ENCODE measurements at regions not wholly inside any gene's neighbourhood (a gene's known extent, or its start where the extent isn't known, plus 50 kb on each side); places are given as distances from the start of the nearest gene placed in this dataset.

GRCh38 chr15:57789225-57789624, 82.7 kb downstream of the POLR2M start:
- H3K56ac ChIP-seq (replicated peaks; ENCODE audit: insufficient read length, low read depth, low read length), result no peak overlapping the region
- no peak for FAIRE-seq
- no peak overlapping the region for H3K4me2 ChIP-seq (ENCODE audit: insufficient read depth in 1 of 2, low read depth in 2 of 2, low read length in 2 of 2)
- H2BK15ac ChIP-seq (ENCODE audit: low read length), result no peak overlapping the region
- H3K27ac ChIP-seq (ENCODE audit: low read depth, low read length), result no peak overlapping the region
- H3K18ac ChIP-seq (ENCODE audit: extremely low read depth, low read length), result no peak overlapping the region
- H2BK120ac ChIP-seq (replicated peaks; ENCODE audit: low read depth, low read length), result no peak overlapping the region
- H4K91ac ChIP-seq (replicated peaks; ENCODE audit: insufficient read length, low read length), result no peak overlapping the region
- no peak overlapping the region for H4K5ac ChIP-seq (ENCODE audit: insufficient read length, low read depth, low read length)
- H3K4ac ChIP-seq (replicated peaks; ENCODE audit: insufficient read length, low read depth, low read length), result no peak overlapping the region
- H3K79me2 ChIP-seq (ENCODE audit: control insufficient read depth in 1 of 2, insufficient read depth in 2 of 2, low read length in 2 of 2), result no peaks in the 10 kb centered on the region
- H2AK5ac ChIP-seq (ENCODE audit: low read depth, low read length), result no peak overlapping the region
- no peaks in the 10 kb centered on the region for H3K4me1 ChIP-seq (replicated peaks in 1 of 4; ENCODE audit: control insufficient read depth in 3 of 4, insufficient read depth in 4 of 4, low read length in 3 of 4)
- no peak overlapping the region for H2BK12ac ChIP-seq (ENCODE audit: low read depth, low read length)
- no peaks in the 10 kb centered on the region for H3K79me1 ChIP-seq (ENCODE audit: low read depth, low read length)
- no peak overlapping the region for H3K4me3 ChIP-seq (ENCODE audit: extremely low read depth in 1 of 4, insufficient read depth in 2 of 4, low read depth in 3 of 4, low read length in 4 of 4)
- H4K20me1 ChIP-seq (replicated peaks in 1 of 2; ENCODE audit: control insufficient read depth in 1 of 2, insufficient read depth in 2 of 2, low read length in 2 of 2), result no peaks in the 10 kb centered on the region
- no peak overlapping the region for H3K23ac ChIP-seq (ENCODE audit: insufficient read length)
- no peak overlapping the region for H2BK5ac ChIP-seq (ENCODE audit: low read depth, low read length)
- ChIA-PET CTCF (ENCODE audit: partially characterized antibody) (interaction anchor here (0.7 to 1.5 kb wide), 3 partner anchors 14 to 277 kb away, joined by 3 to 5 read pairs (median 3); no protein-coding TSS in a partner anchor), POLR2A (ENCODE audit: partially characterized antibody) (no interaction called here)
- H2BK20ac ChIP-seq (ENCODE audit: low read length), result no peak overlapping the region
- no peaks in the 10 kb centered on the region for H3K9me3 ChIP-seq (ENCODE audit: insufficient read depth in 2 of 2, low read depth in 1 of 2, low read length in 1 of 2)
- H3K14ac ChIP-seq (ENCODE audit: insufficient read length), result no peak overlapping the region
- H3K36me3 ChIP-seq (ENCODE audit: control insufficient read depth in 2 of 4, insufficient read depth in 4 of 4, low read length in 3 of 4), result no peaks in the 10 kb centered on the region
- H2AFZ ChIP-seq (ENCODE audit: low read length), result no peak overlapping the region
- no peaks in the 10 kb centered on the region for H3K27me3 ChIP-seq (replicated peaks in 1 of 4; ENCODE audit: control insufficient read depth in 3 of 4, extremely low read depth in 1 of 4, insufficient read depth in 3 of 4, low read length in 3 of 4)
- no peak overlapping the region for H4K8ac ChIP-seq (ENCODE audit: extremely low read depth, insufficient read depth, low read length)
- no peak for DNase-seq (ENCODE audit: low read depth in 1 of 2, low spot score in 2 of 2)
- no peak overlapping the region for H3K9ac ChIP-seq (replicated peaks in 1 of 4; ENCODE audit: extremely low read depth in 1 of 4, low read depth in 3 of 4, low read length in 3 of 4)
- WGBS, 2 experiments (ENCODE audit: extremely low coverage in 1 of 2, insufficient coverage in 1 of 2, insufficient read length in 1 of 2, insufficient replicate concordance in 2 of 2, low coverage in 1 of 2, low lambda C conversion rate in 2 of 2, missing lambda C conversion rate in 1 of 2), result 88% methylated on average over 2 of the region's 2 CpGs; no CpG with 5 or more reads in 1 of the 2 experiments
- no peaks in the 10 kb centered on the region; the same call in 1 of the 2 replicates for H3K23me2 ChIP-seq (ENCODE audit: low read depth, low read length)
- TF ChIP-seq TBP (IDR thresholded peaks at IDR 0.05; ENCODE audit: low read depth, low read length) (no peak), YY1 (IDR thresholded peaks at IDR 0.05; ENCODE audit: low read depth, low read length) (no peak), MAFK (IDR thresholded peaks at IDR 0.05; ENCODE audit: low read depth, low read length) (no peak), RAD21 (IDR thresholded peaks at IDR 0.05 in 1 of 2, conservative IDR thresholded peaks at IDR 0.05 in 1 of 2; ENCODE audit: low read depth in 2 of 2, low read length in 2 of 2) (no peak), SP4 (IDR thresholded peaks at IDR 0.05; ENCODE audit: low read length) (no peak), EP300 (IDR thresholded peaks at IDR 0.05; ENCODE audit: borderline replicate concordance in 1 of 2, low read depth in 2 of 2, low read length in 2 of 2) (no peak), ATF3 (IDR thresholded peaks at IDR 0.05; ENCODE audit: insufficient read depth, low read depth, low read length) (no peak), ZNF274 (IDR thresholded peaks at IDR 0.05; ENCODE audit: borderline replicate concordance, extremely low read depth, low read length) (no peak), CBX5 (IDR thresholded peaks at IDR 0.05; ENCODE audit: low read depth, low read length) (no peak), KDM5A (IDR thresholded peaks at IDR 0.05; ENCODE audit: low read length) (no peak), TAF1 (IDR thresholded peaks at IDR 0.05; ENCODE audit: low read depth, low read length) (no peak), PHF8 (conservative IDR thresholded peaks at IDR 0.05; ENCODE audit: low read depth, low read length) (no peak), BRCA1 (IDR thresholded peaks at IDR 0.05; ENCODE audit: low read depth, low read length) (no peak), GTF2F1 (IDR thresholded peaks at IDR 0.05; ENCODE audit: borderline replicate concordance, low read depth, low read length) (no peak)
- TF ChIP-seq, protein P1, sequence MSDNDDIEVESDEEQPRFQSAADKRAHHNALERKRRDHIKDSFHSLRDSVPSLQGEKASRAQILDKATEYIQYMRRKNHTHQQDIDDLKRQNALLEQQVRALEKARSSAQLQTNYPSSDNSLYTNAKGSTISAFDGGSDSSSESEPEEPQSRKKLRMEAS (IDR thresholded peaks at IDR 0.05), result no peak

Data from H1 (cell line).